Small intestine (tissue), 7 donors: ENCODE measurements at regions not wholly inside any gene's neighbourhood (a gene's known extent, or its start where the extent isn't known, plus 50 kb on each side); places are given as distances from the start of the nearest gene placed in this dataset.
"Not testable (repeated sequence)": the region's sequence is repeated elsewhere in the genome, so short reads cannot be mapped to it uniquely, and the experiment has no call there.

Experiments
- DNase-seq, 2 donors: peaks; one replicate each; pipeline versions ENCODE4 v3.0.0 to v3.0.0-alpha.2; 2013
- FAIRE-seq: peaks from 2 replicates; lab custom pipeline; 2012; peaks lifted over from hg19 to GRCh38; lab: Jason Lieb, UNC
- H3K27ac ChIP-seq, 3 donors: one replicate each; pipeline ENCODE4 v1.5.1; 2013; ENCODE audit warnings: low read length in 2 of 3, mild to moderate bottlenecking in 2 of 3, control low read depth in 1 of 3, inconsistent platforms in 1 of 3, low read depth in 1 of 3, moderate library complexity in 1 of 3
- H3K27me3 ChIP-seq, 3 donors: one replicate each; pipeline ENCODE4 v1.6.1; 2013; ENCODE audit warnings: low read length in 3 of 3, inconsistent platforms in 1 of 3; ENCODE audit not compliant: control insufficient read depth in 3 of 3, insufficient read depth in 3 of 3
- H3K36me3 ChIP-seq, 3 donors: one replicate each; pipeline ENCODE4 v1.6.1; 2013; ENCODE audit warnings: low read length in 3 of 3, inconsistent platforms in 1 of 3, low read depth in 1 of 3, mild to moderate bottlenecking in 1 of 3, moderate library complexity in 1 of 3; ENCODE audit not compliant: control insufficient read depth in 3 of 3, insufficient read depth in 2 of 3
- H3K4me1 ChIP-seq, 3 donors: one replicate each; pipeline ENCODE4 v1.6.1; 2013; ENCODE audit warnings: low read length in 2 of 3, inconsistent platforms in 1 of 3, low read depth in 1 of 3, mild to moderate bottlenecking in 1 of 3, moderate library complexity in 1 of 3; ENCODE audit not compliant: control insufficient read depth in 3 of 3, insufficient read depth in 2 of 3
- H3K4me3 ChIP-seq, 3 donors: one replicate each; pipeline ENCODE4 v1.5.1; 2013; ENCODE audit warnings: low read length in 3 of 3, control low read depth in 1 of 3, inconsistent platforms in 1 of 3, low read depth in 1 of 3, mild to moderate bottlenecking in 1 of 3, moderate library complexity in 1 of 3
- H3K9me3 ChIP-seq, 2 donors: one replicate each; pipeline ENCODE4 v1.6.1; 2013; ENCODE audit warnings: low read depth in 1 of 2, low read length in 1 of 2; ENCODE audit not compliant: control insufficient read depth in 2 of 2, insufficient read depth in 1 of 2
- WGBS, 3 donors: extraction: QIAGEN DNeasy Blood & Tissue Kit; methylation state at CpG; one replicate each; pipeline ENCODE4 v1.1.7; 2013; 5-methylcytosine and 5-hydroxymethylcytosine counted together
- donor health status: healthy with polysubstance abuse.
- donor health status: control.
- donor health status: control.
- donor health status: Bipolar disorder and iron deficiency.
- donor health status: healthy.

DNA sequence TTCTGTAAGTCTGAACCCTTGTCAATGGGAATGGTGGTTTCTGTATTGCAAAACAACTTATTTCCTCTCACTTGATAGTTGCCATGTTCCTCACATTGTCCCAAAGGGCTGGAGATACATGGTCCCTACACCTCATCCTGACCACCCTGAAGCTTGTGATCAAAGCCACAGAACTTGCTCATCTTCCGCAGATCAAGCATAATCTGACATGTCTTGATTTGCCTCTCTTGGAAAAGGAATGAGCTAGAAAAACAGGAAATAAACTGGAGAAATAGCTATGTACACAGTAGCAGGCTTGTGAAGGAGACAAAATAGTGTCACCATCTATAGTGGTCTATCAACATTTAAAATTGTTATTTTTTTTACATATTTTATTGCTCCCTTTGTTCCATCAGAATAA is 871.9 kb upstream of the C9orf72 start:
- H3K27me3 ChIP-seq: no peaks in the 10 kb centered on the region
- DNase-seq (no peak), FAIRE-seq (no peak)
- peaks cover 0 to 18% of the 10 kb centered on the region in 2 donors for H3K9me3 ChIP-seq
- H3K4me1 ChIP-seq: no peaks in the 10 kb centered on the region
- H3K27ac ChIP-seq: no peak overlapping the region
- H3K36me3 ChIP-seq: no peaks in the 10 kb centered on the region
- 93 to 97% (median 96%) methylated on average over 1 of the region's 1 CpG for WGBS, 3 donors
- H3K4me3 ChIP-seq: no peak overlapping the region

DNA sequence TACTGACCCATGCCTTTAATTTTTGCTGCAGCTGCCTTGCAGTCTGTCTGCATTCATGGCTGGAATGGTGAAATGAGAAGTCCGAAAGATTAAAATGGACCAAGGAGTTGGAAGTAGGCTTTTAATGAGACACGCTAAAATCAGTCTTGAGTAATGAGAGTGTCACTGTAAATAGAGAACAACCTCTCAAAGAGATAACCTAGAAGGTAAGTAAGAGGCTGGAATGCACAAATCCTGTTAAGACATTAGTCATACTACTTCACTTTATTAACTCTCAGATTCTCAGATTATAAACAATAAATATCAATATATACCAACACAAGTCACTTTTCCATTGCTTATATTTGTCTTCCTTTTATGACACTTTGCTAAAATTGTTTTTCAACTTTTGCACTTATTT is 880.6 kb upstream of the C9orf72 start:
- no peaks in the 10 kb centered on the region for H3K4me1 ChIP-seq
- 75 to 86% (median 82%) methylated on average over 2 of the region's 2 CpGs for WGBS, 3 donors
- H3K27ac ChIP-seq: no peak overlapping the region
- H3K27me3 ChIP-seq: no peaks in the 10 kb centered on the region
- no peaks in the 10 kb centered on the region for H3K9me3 ChIP-seq
- DNase-seq (no peak), FAIRE-seq (no peak)
- H3K4me3 ChIP-seq: no peak overlapping the region
- no peaks in the 10 kb centered on the region for H3K36me3 ChIP-seq

DNA sequence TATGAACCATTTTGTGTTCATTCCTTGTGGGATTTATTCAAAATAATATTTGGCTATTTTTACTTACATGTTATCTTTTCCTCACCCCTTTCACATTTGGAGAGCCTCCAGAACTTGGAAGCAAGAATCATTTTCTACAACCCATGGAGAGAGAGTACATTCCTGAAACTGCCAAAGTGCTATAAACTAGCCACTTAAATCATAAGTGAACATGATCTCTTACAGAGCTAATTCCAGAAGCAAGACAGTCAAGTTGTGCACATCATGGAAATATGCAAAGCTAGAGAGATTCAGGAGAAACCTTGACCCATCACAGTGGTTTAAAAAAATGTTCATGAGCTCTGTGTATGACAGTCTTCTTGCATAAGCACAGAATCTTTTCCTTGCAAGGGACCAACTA is 883.6 kb upstream of the C9orf72 start:
- no peaks in the 10 kb centered on the region for H3K9me3 ChIP-seq
- H3K4me3 ChIP-seq: no peak overlapping the region
- H3K27me3 ChIP-seq: no peaks in the 10 kb centered on the region
- H3K4me1 ChIP-seq: no peaks in the 10 kb centered on the region
- no peak overlapping the region for H3K27ac ChIP-seq
- DNase-seq: no peak
- no peak for FAIRE-seq
- H3K36me3 ChIP-seq: no peaks in the 10 kb centered on the region

DNA sequence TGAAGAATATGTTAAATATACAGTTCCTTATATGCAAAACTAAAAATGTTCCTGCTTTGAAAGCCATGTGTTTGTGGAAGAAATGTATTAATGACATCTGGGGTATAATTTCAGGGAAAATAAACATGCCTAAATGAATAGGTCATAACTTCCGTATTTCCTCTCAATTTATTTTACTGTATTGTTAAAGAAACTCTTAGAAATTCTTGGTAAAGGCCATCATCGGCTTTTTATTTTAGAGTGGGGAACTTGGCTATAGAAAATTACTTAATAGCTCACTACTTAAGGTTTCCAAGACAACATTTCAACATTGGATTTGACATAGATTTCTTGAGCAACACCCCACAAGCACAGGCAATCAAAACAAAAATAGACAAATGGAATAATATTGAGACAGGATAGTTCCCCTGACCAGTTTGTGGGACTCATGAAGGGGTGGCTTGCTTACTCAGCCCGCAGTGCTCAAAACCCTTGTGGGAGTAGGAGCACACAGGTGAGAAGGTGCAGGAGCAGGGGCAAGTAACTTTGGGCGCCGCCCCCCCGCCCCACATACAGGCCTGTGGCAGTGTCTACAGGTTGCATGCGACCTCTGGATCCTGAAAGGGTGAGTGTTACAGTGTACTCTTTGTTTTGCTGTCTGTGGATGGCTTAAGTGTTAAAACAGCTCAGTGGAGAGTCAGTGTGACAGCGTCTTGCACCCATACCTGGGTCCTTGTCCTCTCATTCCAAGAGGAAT is 891.4 kb upstream of the C9orf72 start:
- WGBS, 3 donors: 80 to 86% (median 85%) methylated on average over 8 of the region's 8 CpGs
- Histone ChIP-seq H3K9me3 (peaks cover 1 to 7% of the 10 kb centered on the region in 2 donors), H3K4me1 (no peaks in the 10 kb centered on the region), H3K27me3 (no peaks in the 10 kb centered on the region), H3K27ac (no peak overlapping the region), H3K36me3 (no peaks in the 10 kb centered on the region), H3K4me3 (no peak overlapping the region)
- DNase-seq (no peak), FAIRE-seq (no peak)

DNA sequence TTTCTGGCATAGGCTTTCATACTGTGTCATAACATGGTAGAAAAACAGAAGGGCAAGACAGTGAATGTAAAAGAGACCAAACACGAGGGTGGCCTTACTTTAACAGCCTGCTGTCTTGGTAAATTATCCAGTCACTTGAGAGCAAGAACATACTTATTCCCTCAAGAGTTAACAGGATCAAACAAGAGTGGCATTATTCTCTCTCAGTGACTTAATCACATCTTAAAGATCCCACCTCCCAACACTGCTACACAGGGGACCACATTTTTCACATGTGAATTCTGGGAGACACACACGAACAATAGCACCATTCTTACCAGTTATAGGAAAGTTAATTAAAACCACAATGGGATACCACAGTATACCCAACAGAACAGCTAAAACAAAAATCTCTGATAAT is 898.0 kb upstream of the C9orf72 start:
- 61 to 74% (median 71%) methylated on average over 2 of the region's 2 CpGs for WGBS, 3 donors
- Histone ChIP-seq H3K4me1 (no peaks in the 10 kb centered on the region), H3K4me3 (no peak overlapping the region), H3K36me3 (no peaks in the 10 kb centered on the region), H3K27me3 (no peaks in the 10 kb centered on the region), H3K27ac (no peak overlapping the region), H3K9me3 (no peaks in the 10 kb centered on the region)
- FAIRE-seq (no peak), DNase-seq (no peak)

DNA sequence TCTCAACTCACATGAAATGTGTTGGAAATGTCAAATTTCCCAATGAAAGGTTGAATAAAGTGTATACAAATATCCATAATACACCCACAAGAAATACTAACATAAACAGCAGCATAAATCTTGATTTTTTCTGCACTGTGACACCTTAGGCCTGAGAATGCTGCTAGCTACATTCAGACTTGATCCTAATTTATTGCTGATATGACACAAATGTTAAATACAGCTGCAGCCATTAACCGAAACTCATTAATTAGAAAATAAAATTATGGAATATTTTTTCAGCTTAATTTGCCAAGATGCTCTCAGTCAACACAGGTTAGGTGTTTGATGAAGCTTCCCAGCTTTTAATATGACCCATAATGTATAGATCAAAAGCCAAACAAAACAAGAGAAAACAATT is 914.3 kb upstream of the C9orf72 start:
- FAIRE-seq (no peak), DNase-seq (no peak)
- Histone ChIP-seq H3K27ac (no peak overlapping the region), H3K27me3 (no peaks in the 10 kb centered on the region), H3K4me1 (no peaks in the 10 kb centered on the region), H3K36me3 (no peaks in the 10 kb centered on the region), H3K4me3 (no peak overlapping the region), H3K9me3 (no peaks in the 10 kb centered on the region)
- WGBS, 3 donors: 78 to 80% (median 78%) methylated on average over 1 of the region's 1 CpG

DNA sequence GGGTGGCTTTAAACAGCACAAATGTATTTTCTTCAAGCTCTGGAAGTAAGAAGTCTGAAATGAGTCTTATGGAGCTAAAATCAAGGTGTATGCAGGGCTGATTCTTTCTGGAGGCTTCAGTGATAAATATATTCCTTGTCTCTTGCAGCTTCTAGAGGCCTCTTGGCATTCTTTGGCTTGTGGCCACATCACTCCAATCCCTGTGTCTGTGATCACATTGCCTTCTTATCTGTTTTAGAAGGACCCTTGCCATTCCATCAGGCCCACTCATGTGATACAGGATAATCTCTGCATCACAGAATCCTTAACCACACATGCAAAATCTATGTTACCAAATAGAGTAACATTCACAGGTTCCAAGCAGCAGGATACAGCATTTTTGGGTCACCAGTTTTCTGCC is 917.8 kb upstream of the C9orf72 start:
- DNase-seq: no peak
- H3K27ac ChIP-seq: no peak overlapping the region
- H3K4me3 ChIP-seq: no peak overlapping the region
- H3K36me3 ChIP-seq: no peaks in the 10 kb centered on the region
- no peak for FAIRE-seq
- peaks cover 0 to 2% of the 10 kb centered on the region in 2 donors for H3K9me3 ChIP-seq
- H3K27me3 ChIP-seq: no peaks in the 10 kb centered on the region
- no peaks in the 10 kb centered on the region for H3K4me1 ChIP-seq

DNA sequence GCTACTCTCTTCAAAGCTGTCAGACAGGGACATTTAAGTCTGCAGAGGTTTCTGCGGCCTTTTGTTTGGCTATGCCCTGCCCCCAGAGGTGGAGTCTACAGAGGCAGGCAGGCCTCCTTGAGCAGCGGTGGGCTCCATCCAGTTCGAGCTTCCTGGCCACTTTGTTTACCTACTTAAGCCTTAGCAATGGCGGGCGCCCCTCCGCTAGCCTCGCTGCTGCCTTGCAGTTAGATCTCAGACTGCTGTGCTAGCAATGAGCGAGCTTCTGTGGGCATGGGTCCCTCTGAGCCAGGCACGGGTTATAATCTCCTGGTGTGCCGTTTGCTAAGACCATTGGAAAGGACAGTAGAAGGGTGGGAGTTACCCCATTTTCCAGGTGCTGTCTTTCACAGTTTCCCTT is 924.9 kb upstream of the C9orf72 start:
- not testable (repeated sequence) for H3K27ac ChIP-seq, H3K27me3 ChIP-seq, H3K4me1 ChIP-seq, H3K4me3 ChIP-seq, H3K9me3 ChIP-seq, DNase-seq, FAIRE-seq, H3K36me3 ChIP-seq
- 88 to 92% (median 88%) methylated on average over 10 of the region's 10 CpGs for WGBS, 3 donors

DNA sequence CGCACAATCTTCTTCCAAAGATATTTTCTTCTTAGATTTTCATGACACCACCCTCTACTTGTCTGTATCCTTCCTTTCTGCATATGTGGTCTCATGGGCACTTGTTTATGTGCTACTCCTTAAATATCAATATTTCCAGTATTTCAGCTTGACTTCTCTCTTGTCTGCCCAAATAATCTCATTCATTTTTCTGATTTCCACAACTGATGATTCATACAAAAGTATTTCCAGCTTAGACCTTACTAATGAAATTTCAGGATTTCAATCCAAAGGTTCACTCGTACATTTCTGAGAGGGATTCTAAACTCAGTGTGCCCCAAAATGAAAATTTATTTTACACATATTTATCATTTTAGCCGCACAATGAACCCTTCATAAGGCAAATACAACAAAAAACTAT is 928.9 kb upstream of the C9orf72 start:
- H3K4me3 ChIP-seq: no peak overlapping the region
- no peaks in the 10 kb centered on the region for H3K36me3 ChIP-seq
- WGBS, 3 donors: 75 to 83% (median 79%) methylated on average over 3 of the region's 3 CpGs
- no peak overlapping the region for H3K27ac ChIP-seq
- FAIRE-seq: no peak
- H3K9me3 ChIP-seq: peaks cover 0 to 6% of the 10 kb centered on the region in 2 donors
- H3K27me3 ChIP-seq: no peaks in the 10 kb centered on the region
- DNase-seq: no peak
- H3K4me1 ChIP-seq: no peaks in the 10 kb centered on the region
